ENCODE measurements at regions not wholly inside any gene's neighbourhood (a gene's known extent, or its start where the extent isn't known, plus 50 kb on each side); places are given as distances from the start of the nearest gene placed in this dataset.
"Not testable (repeated sequence)": the region's sequence is repeated elsewhere in the genome, so short reads cannot be mapped to it uniquely, and the experiment has no call there.

- WGBS, 2 donors = 96 to 100% methylated on average over 2 of the region's 2 CpGs
- H3K27ac ChIP-seq (ENCODE audit: low read depth in 2 of 2, low read length in 1 of 2) = no peak overlapping the region
Observed at GRCh38 chr12:3428631-3429030, 62.4 kb upstream of the PRMT8 start.

GRCh38 chr12:3429523-3429922, 61.5 kb upstream of the PRMT8 start:
- H3K4me1 ChIP-seq (ENCODE audit: control insufficient read depth in 2 of 2, insufficient read depth in 2 of 2, low read length in 1 of 2); H3K27me3 ChIP-seq (ENCODE audit: control insufficient read depth in 1 of 2, insufficient read depth in 2 of 2, low read length in 2 of 2); H3K36me3 ChIP-seq (ENCODE audit: control insufficient read depth in 2 of 2, insufficient read depth in 2 of 2, low read length in 1 of 2); H3K9me3 ChIP-seq (ENCODE audit: control insufficient read depth in 2 of 2, insufficient read depth in 1 of 2, low read depth in 1 of 2, low read length in 1 of 2); H3K27ac ChIP-seq (ENCODE audit: low read depth in 2 of 2, low read length in 1 of 2); H3K4me3 ChIP-seq (ENCODE audit: low read depth in 1 of 2, low read length in 2 of 2): not testable (repeated sequence)
- WGBS, 2 donors = 94 to 95% methylated on average over 5 of the region's 5 CpGs

More at GRCh38 chr12:3428631-3429030, 62.4 kb upstream of the PRMT8 start:
- Histone ChIP-seq H3K36me3 (ENCODE audit: control insufficient read depth in 2 of 2, insufficient read depth in 2 of 2, low read length in 1 of 2) (no peaks in the 10 kb centered on the region), H3K27me3 (ENCODE audit: control insufficient read depth in 1 of 2, insufficient read depth in 2 of 2, low read length in 2 of 2) (no peaks in the 10 kb centered on the region), H3K4me1 (ENCODE audit: control insufficient read depth in 2 of 2, insufficient read depth in 2 of 2, low read length in 1 of 2) (no peaks in the 10 kb centered on the region), H3K9me3 (ENCODE audit: control insufficient read depth in 2 of 2, insufficient read depth in 1 of 2, low read depth in 1 of 2, low read length in 1 of 2) (no peaks in the 10 kb centered on the region), H3K4me3 (ENCODE audit: low read depth in 1 of 2, low read length in 2 of 2) (no peak overlapping the region)

- Histone ChIP-seq H3K4me1 (ENCODE audit: control insufficient read depth in 2 of 2, insufficient read depth in 2 of 2, low read length in 1 of 2) (no peaks in the 10 kb centered on the region), H3K27ac (ENCODE audit: low read depth in 2 of 2, low read length in 1 of 2) (no peak overlapping the region), H3K4me3 (ENCODE audit: low read depth in 1 of 2, low read length in 2 of 2) (no peak overlapping the region), H3K36me3 (ENCODE audit: control insufficient read depth in 2 of 2, insufficient read depth in 2 of 2, low read length in 1 of 2) (no peaks in the 10 kb centered on the region), H3K9me3 (ENCODE audit: control insufficient read depth in 2 of 2, insufficient read depth in 1 of 2, low read depth in 1 of 2, low read length in 1 of 2) (no peaks in the 10 kb centered on the region), H3K27me3 (ENCODE audit: control insufficient read depth in 1 of 2, insufficient read depth in 2 of 2, low read length in 2 of 2) (no peaks in the 10 kb centered on the region)
- 72 to 74% methylated on average over 4 of the region's 4 CpGs for WGBS, 2 donors
Observed at GRCh38 chr12:3431686-3432085, 59.3 kb upstream of the PRMT8 start.

GRCh38 chr12:3432176-3432742, 58.7 kb upstream of the PRMT8 start:
- WGBS, 2 donors = 60 to 68% methylated on average over 7 of the region's 7 CpGs

GRCh38 chr12:3432868-3433267, 58.1 kb upstream of the PRMT8 start:
- no peaks in the 10 kb centered on the region for H3K27me3 ChIP-seq (ENCODE audit: control insufficient read depth in 1 of 2, insufficient read depth in 2 of 2, low read length in 2 of 2)
- H3K4me1 ChIP-seq (ENCODE audit: control insufficient read depth in 2 of 2, insufficient read depth in 2 of 2, low read length in 1 of 2) = no peaks in the 10 kb centered on the region
- no peaks in the 10 kb centered on the region for H3K9me3 ChIP-seq (ENCODE audit: control insufficient read depth in 2 of 2, insufficient read depth in 1 of 2, low read depth in 1 of 2, low read length in 1 of 2)
- H3K36me3 ChIP-seq (ENCODE audit: control insufficient read depth in 2 of 2, insufficient read depth in 2 of 2, low read length in 1 of 2) = no peaks in the 10 kb centered on the region
- H3K4me3 ChIP-seq (ENCODE audit: low read depth in 1 of 2, low read length in 2 of 2) = no peak overlapping the region
- WGBS, 2 donors = 68 to 72% methylated on average over 4 of the region's 4 CpGs
- H3K27ac ChIP-seq (ENCODE audit: low read depth in 2 of 2, low read length in 1 of 2) = no peak overlapping the region

More at GRCh38 chr12:3432176-3432742, 58.7 kb upstream of the PRMT8 start:
- H3K27me3 ChIP-seq (ENCODE audit: control insufficient read depth in 1 of 2, insufficient read depth in 2 of 2, low read length in 2 of 2) = no peaks in the 10 kb centered on the region
- no peak overlapping the region for H3K4me3 ChIP-seq (ENCODE audit: low read depth in 1 of 2, low read length in 2 of 2)
- no peaks in the 10 kb centered on the region for H3K9me3 ChIP-seq (ENCODE audit: control insufficient read depth in 2 of 2, insufficient read depth in 1 of 2, low read depth in 1 of 2, low read length in 1 of 2)
- H3K4me1 ChIP-seq (ENCODE audit: control insufficient read depth in 2 of 2, insufficient read depth in 2 of 2, low read length in 1 of 2) = no peaks in the 10 kb centered on the region
- no peaks in the 10 kb centered on the region for H3K36me3 ChIP-seq (ENCODE audit: control insufficient read depth in 2 of 2, insufficient read depth in 2 of 2, low read length in 1 of 2)
- no peak overlapping the region for H3K27ac ChIP-seq (ENCODE audit: low read depth in 2 of 2, low read length in 1 of 2)

GRCh38 chr12:3436461-3437065, 54.4 kb upstream of the PRMT8 start:
- no peak overlapping the region for H3K27ac ChIP-seq (ENCODE audit: low read depth in 2 of 2, low read length in 1 of 2)
- H3K9me3 ChIP-seq (ENCODE audit: control insufficient read depth in 2 of 2, insufficient read depth in 1 of 2, low read depth in 1 of 2, low read length in 1 of 2) = no peaks in the 10 kb centered on the region
- H3K4me3 ChIP-seq (ENCODE audit: low read depth in 1 of 2, low read length in 2 of 2) = no peak overlapping the region
- no peaks in the 10 kb centered on the region for H3K36me3 ChIP-seq (ENCODE audit: control insufficient read depth in 2 of 2, insufficient read depth in 2 of 2, low read length in 1 of 2)
- H3K27me3 ChIP-seq (ENCODE audit: control insufficient read depth in 1 of 2, insufficient read depth in 2 of 2, low read length in 2 of 2) = no peaks in the 10 kb centered on the region
- 63 to 70% methylated on average over 13 of the region's 13 CpGs for WGBS, 2 donors
- no peaks in the 10 kb centered on the region for H3K4me1 ChIP-seq (ENCODE audit: control insufficient read depth in 2 of 2, insufficient read depth in 2 of 2, low read length in 1 of 2)

- WGBS, 2 donors = 90% methylated on average over 9 of the region's 9 CpGs
- Histone ChIP-seq H3K36me3 (ENCODE audit: control insufficient read depth in 2 of 2, insufficient read depth in 2 of 2, low read length in 1 of 2) (no peaks in the 10 kb centered on the region), H3K4me3 (ENCODE audit: low read depth in 1 of 2, low read length in 2 of 2) (no peak overlapping the region), H3K4me1 (ENCODE audit: control insufficient read depth in 2 of 2, insufficient read depth in 2 of 2, low read length in 1 of 2) (no peaks in the 10 kb centered on the region), H3K9me3 (ENCODE audit: control insufficient read depth in 2 of 2, insufficient read depth in 1 of 2, low read depth in 1 of 2, low read length in 1 of 2) (no peaks in the 10 kb centered on the region), H3K27me3 (ENCODE audit: control insufficient read depth in 1 of 2, insufficient read depth in 2 of 2, low read length in 2 of 2) (no peaks in the 10 kb centered on the region), H3K27ac (ENCODE audit: low read depth in 2 of 2, low read length in 1 of 2) (no peak overlapping the region)
Observed at GRCh38 chr12:3437986-3438385, 53.0 kb upstream of the PRMT8 start.

GRCh38 chr12:3438401-3438800, 52.6 kb upstream of the PRMT8 start:
- 82 to 84% methylated on average over 6 of the region's 6 CpGs for WGBS, 2 donors

More at GRCh38 chr12:3438401-3438800, 52.6 kb upstream of the PRMT8 start:
- no peaks in the 10 kb centered on the region for H3K27me3 ChIP-seq (ENCODE audit: control insufficient read depth in 1 of 2, insufficient read depth in 2 of 2, low read length in 2 of 2)
- no peaks in the 10 kb centered on the region for H3K9me3 ChIP-seq (ENCODE audit: control insufficient read depth in 2 of 2, insufficient read depth in 1 of 2, low read depth in 1 of 2, low read length in 1 of 2)
- no peak overlapping the region for H3K27ac ChIP-seq (ENCODE audit: low read depth in 2 of 2, low read length in 1 of 2)
- no peaks in the 10 kb centered on the region for H3K36me3 ChIP-seq (ENCODE audit: control insufficient read depth in 2 of 2, insufficient read depth in 2 of 2, low read length in 1 of 2)
- no peak overlapping the region for H3K4me3 ChIP-seq (ENCODE audit: low read depth in 1 of 2, low read length in 2 of 2)
- H3K4me1 ChIP-seq (ENCODE audit: control insufficient read depth in 2 of 2, insufficient read depth in 2 of 2, low read length in 1 of 2) = no peaks in the 10 kb centered on the region
